Cardiac muscle cell (in vitro differentiated cells and primary cell): ENCODE measurements at regions not wholly inside any gene's neighbourhood (a gene's known extent, or its start where the extent isn't known, plus 50 kb on each side); places are given as distances from the start of the nearest gene placed in this dataset.

Experiments
- DNase-seq, 2 donors: peaks; one replicate each; pipeline versions ENCODE4 v3.0.0 to v3.0.0-alpha.2; 2010 to 2017; ENCODE audit warnings: low read depth in 1 of 2, low spot score in 1 of 2
- H3K27ac ChIP-seq: fragments of 200-600 bp; sonication (generic); 2 replicates; pipeline ENCODE4 v1.5.1; 2016
- H3K27me3 ChIP-seq: fragments of 200-600 bp; sonication (generic); 2 replicates; pipeline ENCODE4 v1.6.0; 2016; ENCODE audit warnings: control low read depth
- H3K36me3 ChIP-seq: fragments of 200-600 bp; sonication (generic); 2 replicates; pipeline ENCODE4 v1.5.1; 2016; ENCODE audit warnings: control low read depth
- H3K4me1 ChIP-seq: fragments of 200-600 bp; sonication (generic); 2 replicates; pipeline ENCODE4 v1.8.1; 2017; ENCODE audit warnings: low read depth, mild to moderate bottlenecking, mixed run types
- H3K4me3 ChIP-seq: fragments of 200-600 bp; sonication (generic); 2 replicates; pipeline ENCODE4 v1.5.1; 2016; ENCODE audit warnings: mild to moderate bottlenecking
- H3K9me3 ChIP-seq: fragments of 200-600 bp; sonication (generic); 2 replicates; pipeline ENCODE4 v1.5.1; 2017; ENCODE audit warnings: low read depth, mild to moderate bottlenecking, control low read depth
- CTCF ChIP-seq: IDR thresholded peaks from 2 replicates; pipeline ENCODE4 v1.5.1; 2012; ENCODE audit warnings: low read depth, mild to moderate bottlenecking, low read length

GRCh38 chr11:26084313-26084712, 247.6 kb upstream of the ANO3 start:
- Histone ChIP-seq H3K27me3 (peaks cover 91% of the 10 kb centered on the region), H3K9me3 (no peaks in the 10 kb centered on the region), H3K36me3 (no peaks in the 10 kb centered on the region), H3K4me3 (no peak overlapping the region), H3K4me1 (no peaks in the 10 kb centered on the region), H3K27ac (no peak overlapping the region)
- TF ChIP-seq CTCF: no peak
- no peak for DNase-seq

GRCh38 chr11:26086028-26086427, 245.9 kb upstream of the ANO3 start:
- TF ChIP-seq CTCF: no peak
- peaks cover 93% of the 10 kb centered on the region for H3K27me3 ChIP-seq
- no peak overlapping the region for H3K27ac ChIP-seq
- no peaks in the 10 kb centered on the region for H3K9me3 ChIP-seq
- no peaks in the 10 kb centered on the region for H3K36me3 ChIP-seq
- no peak overlapping the region for H3K4me3 ChIP-seq
- DNase-seq: peak in 1 of 2 donors; percentile 74
- H3K4me1 ChIP-seq: no peaks in the 10 kb centered on the region

- Histone ChIP-seq H3K36me3 (no peaks in the 10 kb centered on the region), H3K27ac (no peak overlapping the region), H3K27me3 (peaks cover 93% of the 10 kb centered on the region), H3K4me1 (no peaks in the 10 kb centered on the region), H3K9me3 (no peaks in the 10 kb centered on the region), H3K4me3 (no peak overlapping the region)
- DNase-seq: no peak
- no peak for TF ChIP-seq CTCF
These were observed 244.6 kb upstream of the ANO3 start for GRCh38 chr11:26087120-26087935.

- DNase-seq: no peak
- Histone ChIP-seq H3K27me3 (peaks cover 92% of the 10 kb centered on the region), H3K36me3 (no peaks in the 10 kb centered on the region), H3K4me3 (no peak overlapping the region), H3K27ac (no peak overlapping the region), H3K4me1 (no peaks in the 10 kb centered on the region), H3K9me3 (no peaks in the 10 kb centered on the region)
- TF ChIP-seq CTCF: no peak
These were observed 243.5 kb upstream of the ANO3 start for GRCh38 chr11:26088391-26088790.

- no peak for DNase-seq
- Histone ChIP-seq H3K27me3 (peaks cover 93% of the 10 kb centered on the region), H3K27ac (no peak overlapping the region), H3K9me3 (no peaks in the 10 kb centered on the region), H3K4me3 (no peak overlapping the region), H3K4me1 (no peaks in the 10 kb centered on the region), H3K36me3 (no peaks in the 10 kb centered on the region)
- no peak for TF ChIP-seq CTCF
These were observed 241.3 kb upstream of the ANO3 start for GRCh38 chr11:26090651-26091050.
